GM12878 (cell line): ENCODE measurements at regions not wholly inside any gene's neighbourhood (a gene's known extent, or its start where the extent isn't known, plus 50 kb on each side); places are given as distances from the start of the nearest gene placed in this dataset.

Experiments
- CBX5 ChIP-seq: sonication (generic); IDR thresholded peaks from 2 replicates; pipeline ENCODE4 v1.6.1; 2016; ENCODE audit warnings: low read depth, moderate library complexity, mild to moderate bottlenecking, inconsistent platforms
- CREB1 ChIP-seq: IDR thresholded peaks from 2 replicates; pipeline ENCODE4 v1.6.1; 2012; ENCODE audit warnings: low read depth, mild to moderate bottlenecking, inconsistent platforms
- ETV6 ChIP-seq, 2 experiments: fragments of 450-650 bp in 1 of 2; IDR thresholded peaks in 1 of 2; conservative IDR thresholded peaks in 1 of 2; 2 replicates each; pipeline ENCODE4 v1.6.1; 2014; ENCODE audit warnings: antibody characterized with exemption in 1 of 2, borderline replicate concordance in 1 of 2, low read depth in 1 of 2, mild to moderate bottlenecking in 1 of 2, moderate library complexity in 1 of 2
- GABPA ChIP-seq: IDR thresholded peaks from 2 replicates; pipeline ENCODE4 v1.6.1; 2014; ENCODE audit warnings: antibody characterized with exemption, low read depth, mild to moderate bottlenecking, inconsistent platforms
- IRF4 ChIP-seq: IDR thresholded peaks from 2 replicates; pipeline ENCODE4 v1.6.1; 2011; ENCODE audit warnings: low read depth, low read length
- JUNB ChIP-seq: IDR thresholded peaks from 2 replicates; pipeline ENCODE4 v1.6.1; 2016; ENCODE audit warnings: antibody characterized with exemption, mild to moderate bottlenecking
- MTA3 ChIP-seq: IDR thresholded peaks from 2 replicates; pipeline ENCODE4 v1.6.1; 2012; ENCODE audit warnings: low read length, inconsistent platforms, borderline replicate concordance
- RCOR1 ChIP-seq: conservative IDR thresholded peaks from 2 replicates; pipeline ENCODE4 v1.6.1; 2012; ENCODE audit warnings: low read depth, low read length, improper control_type of control experiment
- RUNX3 ChIP-seq: IDR thresholded peaks from 2 replicates; pipeline ENCODE4 v1.6.1; 2012; ENCODE audit warnings: low read length, inconsistent platforms
- SIN3A ChIP-seq: IDR thresholded peaks from 2 replicates; pipeline ENCODE4 v1.6.1; 2012; ENCODE audit warnings: low read depth, low read length, improper control_type of control experiment
- SMAD5 ChIP-seq: IDR thresholded peaks from 2 replicates; pipeline ENCODE4 v1.6.1; 2016; ENCODE audit warnings: antibody characterized with exemption, low read depth
- SUZ12 ChIP-seq: fragments of 200-600 bp; sonication (generic); IDR thresholded peaks from one replicate; pipeline ENCODE4 v1.6.1; 2018; ENCODE audit warnings: antibody characterized with exemption, mild to moderate bottlenecking; ENCODE audit not compliant: unreplicated experiment
- TARDBP ChIP-seq: IDR thresholded peaks from 2 replicates; pipeline ENCODE4 v1.6.1; 2016; ENCODE audit warnings: borderline replicate concordance
- ZNF207 ChIP-seq: fragments of 450-650 bp; IDR thresholded peaks from 2 replicates; pipeline ENCODE4 v1.6.1; 2014; ENCODE audit warnings: antibody characterized with exemption, mild to moderate bottlenecking, borderline replicate concordance
- ZNF217 ChIP-seq: fragments of 450-650 bp; IDR thresholded peaks from 2 replicates; pipeline ENCODE4 v1.6.1; 2017; ENCODE audit warnings: antibody characterized with exemption, mild to moderate bottlenecking
- TF ChIP-seq, protein P1 (sequence below): fragments of 450-650 bp; IDR thresholded peaks from 2 replicates; pipeline ENCODE4 v1.6.1; 2016; ENCODE audit warnings: mild to moderate bottlenecking, moderate library complexity, borderline replicate concordance
- TF ChIP-seq, protein P2 (sequence below): IDR thresholded peaks from 2 replicates; pipeline ENCODE4 v1.6.1; 2011; ENCODE audit warnings: borderline replicate concordance, low read depth, mild to moderate bottlenecking, moderate library complexity, low read length; ENCODE audit not compliant: insufficient read depth, poor library complexity, severe bottlenecking

DNA sequence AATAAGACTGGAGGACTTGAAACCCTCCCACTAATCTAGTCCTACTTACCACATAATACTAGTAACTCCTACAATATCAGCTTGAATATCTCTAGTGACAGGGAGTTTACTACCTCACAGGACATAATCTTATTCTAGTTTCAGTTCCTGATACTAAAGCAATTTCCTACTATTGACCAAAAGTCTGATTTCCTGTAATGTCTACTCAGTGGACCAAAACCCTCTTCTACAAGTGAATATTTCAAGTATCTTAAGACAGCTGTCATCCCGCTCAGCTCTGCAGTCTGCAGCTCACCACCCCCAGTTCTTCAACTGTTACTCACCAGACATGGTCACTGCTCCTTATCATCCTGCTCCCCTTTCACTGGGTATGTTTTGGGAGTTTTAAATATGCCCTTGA is 70.8 kb upstream of the TMCC3 start (continued):
- TF ChIP-seq, protein P1, sequence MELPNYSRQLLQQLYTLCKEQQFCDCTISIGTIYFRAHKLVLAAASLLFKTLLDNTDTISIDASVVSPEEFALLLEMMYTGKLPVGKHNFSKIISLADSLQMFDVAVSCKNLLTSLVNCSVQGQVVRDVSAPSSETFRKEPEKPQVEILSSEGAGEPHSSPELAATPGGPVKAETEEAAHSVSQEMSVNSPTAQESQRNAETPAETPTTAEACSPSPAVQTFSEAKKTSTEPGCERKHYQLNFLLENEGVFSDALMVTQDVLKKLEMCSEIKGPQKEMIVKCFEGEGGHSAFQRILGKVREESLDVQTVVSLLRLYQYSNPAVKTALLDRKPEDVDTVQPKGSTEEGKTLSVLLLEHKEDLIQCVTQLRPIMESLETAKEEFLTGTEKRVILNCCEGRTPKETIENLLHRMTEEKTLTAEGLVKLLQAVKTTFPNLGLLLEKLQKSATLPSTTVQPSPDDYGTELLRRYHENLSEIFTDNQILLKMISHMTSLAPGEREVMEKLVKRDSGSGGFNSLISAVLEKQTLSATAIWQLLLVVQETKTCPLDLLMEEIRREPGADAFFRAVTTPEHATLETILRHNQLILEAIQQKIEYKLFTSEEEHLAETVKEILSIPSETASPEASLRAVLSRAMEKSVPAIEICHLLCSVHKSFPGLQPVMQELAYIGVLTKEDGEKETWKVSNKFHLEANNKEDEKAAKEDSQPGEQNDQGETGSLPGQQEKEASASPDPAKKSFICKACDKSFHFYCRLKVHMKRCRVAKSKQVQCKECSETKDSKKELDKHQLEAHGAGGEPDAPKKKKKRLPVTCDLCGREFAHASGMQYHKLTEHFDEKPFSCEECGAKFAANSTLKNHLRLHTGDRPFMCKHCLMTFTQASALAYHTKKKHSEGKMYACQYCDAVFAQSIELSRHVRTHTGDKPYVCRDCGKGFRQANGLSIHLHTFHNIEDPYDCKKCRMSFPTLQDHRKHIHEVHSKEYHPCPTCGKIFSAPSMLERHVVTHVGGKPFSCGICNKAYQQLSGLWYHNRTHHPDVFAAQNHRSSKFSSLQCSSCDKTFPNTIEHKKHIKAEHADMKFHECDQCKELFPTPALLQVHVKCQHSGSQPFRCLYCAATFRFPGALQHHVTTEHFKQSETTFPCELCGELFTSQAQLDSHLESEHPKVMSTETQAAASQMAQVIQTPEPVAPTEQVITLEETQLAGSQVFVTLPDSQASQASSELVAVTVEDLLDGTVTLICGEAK, result no peak
- TF ChIP-seq, protein P2, sequence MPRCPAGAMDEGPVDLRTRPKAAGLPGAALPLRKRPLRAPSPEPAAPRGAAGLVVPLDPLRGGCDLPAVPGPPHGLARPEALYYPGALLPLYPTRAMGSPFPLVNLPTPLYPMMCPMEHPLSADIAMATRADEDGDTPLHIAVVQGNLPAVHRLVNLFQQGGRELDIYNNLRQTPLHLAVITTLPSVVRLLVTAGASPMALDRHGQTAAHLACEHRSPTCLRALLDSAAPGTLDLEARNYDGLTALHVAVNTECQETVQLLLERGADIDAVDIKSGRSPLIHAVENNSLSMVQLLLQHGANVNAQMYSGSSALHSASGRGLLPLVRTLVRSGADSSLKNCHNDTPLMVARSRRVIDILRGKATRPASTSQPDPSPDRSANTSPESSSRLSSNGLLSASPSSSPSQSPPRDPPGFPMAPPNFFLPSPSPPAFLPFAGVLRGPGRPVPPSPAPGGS, result no peak
- 0 out of 2 replicates have a peak, but pooled peaks have one; percentile 11 for TF ChIP-seq GABPA
- no peak for TF ChIP-seq ZNF207
- TF ChIP-seq JUNB, result peak; percentile 26; the same call in 1 of the 2 replicates
- TF ChIP-seq MTA3, result 0 out of 2 replicates have a peak, but pooled peaks have one; percentile 29
- no peak for TF ChIP-seq SMAD5
- peak in 1 of 2 experiments; percentile 91; a peak in 2 of 4 replicates for TF ChIP-seq ETV6 (conservative IDR thresholded peaks at IDR 0.05 in 1 of 2, IDR thresholded peaks at IDR 0.05 in 1 of 2; ENCODE audit: borderline replicate concordance in 1 of 2, low read depth in 1 of 2)
- TF ChIP-seq RUNX3, result peak; percentile 71
- no peak for TF ChIP-seq SUZ12
- no peak for TF ChIP-seq SIN3A
- peak; percentile 92; the same call in 1 of the 2 replicates for TF ChIP-seq ZNF217
- TF ChIP-seq RCOR1, result no peak
- TF ChIP-seq TARDBP, result no peak
- no peak for TF ChIP-seq CBX5
- 0 out of 2 replicates have a peak, but pooled peaks have one; percentile 13 for TF ChIP-seq CREB1
- TF ChIP-seq IRF4, result peak; percentile 65; the same call in 1 of the 2 replicates
- TF ChIP-seq, all 136 proteins: peak for 16
